HG02571 (cell line): ENCODE measurements at regions not wholly inside any gene's neighbourhood (a gene's known extent, or its start where the extent isn't known, plus 50 kb on each side); places are given as distances from the start of the nearest gene placed in this dataset.
"Not testable (repeated sequence)": the region's sequence is repeated elsewhere in the genome, so short reads cannot be mapped to it uniquely, and the experiment has no call there.

Source experiments
- ATAC-seq: cut with Tn5 transposase; IDR thresholded peaks from one replicate; pipeline ENCODE4 v1.9.1; 2021; ENCODE audit warnings: mild to moderate bottlenecking, moderate library complexity; ENCODE audit not compliant: unreplicated experiment

- no peak for ATAC-seq
Observed at GRCh38 chr9:28946648-28947047, 1373.4 kb upstream of the C9orf72 start.

GRCh38 chr9:28951945-28952344 is 1378.7 kb upstream of the C9orf72 start:
- no peak for ATAC-seq

DNA sequence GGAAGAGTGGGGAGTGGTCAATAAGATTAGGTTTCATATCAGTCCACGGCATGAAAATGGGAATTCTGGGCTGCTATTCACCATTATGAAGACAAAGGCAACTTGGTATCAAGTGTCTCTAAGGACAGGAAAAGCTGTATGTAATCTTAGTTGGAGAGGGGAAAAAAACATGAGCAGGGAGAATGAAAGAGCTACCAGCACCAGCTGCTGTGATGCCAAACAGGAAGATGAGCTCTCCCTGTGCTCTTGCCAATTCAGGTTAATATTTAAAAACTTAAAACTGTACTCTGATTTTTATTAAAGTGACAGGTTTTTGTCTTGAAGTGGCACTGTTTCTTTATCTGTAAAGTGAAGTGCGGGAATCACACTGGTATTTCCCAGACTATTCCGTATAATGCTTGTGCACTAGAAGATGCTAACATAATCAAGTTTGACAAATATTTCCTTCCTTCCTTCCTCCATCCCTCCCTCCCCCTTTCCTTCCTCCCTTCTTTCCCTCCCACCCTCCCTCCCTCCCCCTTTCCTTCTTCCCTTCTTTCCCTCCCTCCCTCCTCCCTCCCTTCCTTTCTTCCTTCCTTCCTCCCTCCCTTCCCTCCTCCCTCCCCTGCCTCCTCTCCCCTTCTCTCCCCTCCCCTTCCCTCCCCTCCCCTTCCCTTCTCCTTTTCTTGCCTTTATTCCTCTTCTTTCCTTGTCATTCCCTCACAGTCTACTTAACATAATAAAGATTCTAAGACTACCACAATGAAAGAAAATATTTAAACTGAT is 1383.0 kb upstream of the C9orf72 start:
- no peak for ATAC-seq

GRCh38 chr9:28960602-28961001 is 1387.3 kb upstream of the C9orf72 start:
- ATAC-seq: no peak

DNA sequence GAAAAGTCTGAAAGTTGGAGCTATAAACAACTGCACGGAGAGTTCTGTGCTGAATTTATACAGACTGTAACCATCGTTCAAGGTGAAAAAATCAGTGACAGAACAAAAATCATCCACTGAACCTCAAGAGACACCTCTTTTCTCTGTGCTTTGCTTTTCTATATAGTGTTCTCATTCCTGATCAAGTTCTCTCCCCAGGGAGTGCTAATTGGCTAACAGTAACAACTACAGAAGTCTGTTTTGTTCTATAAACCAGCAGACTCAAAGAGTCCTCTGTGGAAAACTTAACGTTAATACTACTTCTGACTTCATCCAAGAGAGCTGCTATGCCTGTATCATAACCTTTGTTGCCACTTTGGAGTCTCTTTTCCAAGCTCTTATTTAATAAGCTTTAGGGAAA is 1388.3 kb upstream of the C9orf72 start:
- ATAC-seq: no peak

GRCh38 chr9:28967226-28967625 is 1393.9 kb upstream of the C9orf72 start:
- no peak for ATAC-seq

DNA sequence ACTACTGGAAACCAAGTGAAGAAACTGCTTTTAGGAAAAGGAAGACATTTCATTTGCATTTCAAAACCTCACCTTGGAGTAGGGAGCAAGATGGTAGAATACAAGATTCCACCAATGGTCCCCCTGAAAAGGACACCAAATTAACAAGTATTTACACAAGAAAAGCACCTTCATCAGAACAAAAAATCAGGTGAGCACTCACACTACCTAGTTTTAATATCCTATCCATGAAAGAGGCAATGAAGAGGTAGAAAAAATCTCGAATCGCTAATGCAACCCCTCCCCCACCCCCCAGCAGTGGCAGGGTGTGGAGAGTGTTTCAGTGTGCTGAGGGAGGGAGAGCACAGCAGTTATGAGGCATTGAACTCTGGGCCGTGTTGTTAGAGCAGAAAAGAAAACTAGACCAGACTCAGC is 1397.0 kb upstream of the C9orf72 start:
- ATAC-seq: no peak

- ATAC-seq: no peak
Observed at GRCh38 chr9:28971881-28972280, 1398.6 kb upstream of the C9orf72 start.

DNA sequence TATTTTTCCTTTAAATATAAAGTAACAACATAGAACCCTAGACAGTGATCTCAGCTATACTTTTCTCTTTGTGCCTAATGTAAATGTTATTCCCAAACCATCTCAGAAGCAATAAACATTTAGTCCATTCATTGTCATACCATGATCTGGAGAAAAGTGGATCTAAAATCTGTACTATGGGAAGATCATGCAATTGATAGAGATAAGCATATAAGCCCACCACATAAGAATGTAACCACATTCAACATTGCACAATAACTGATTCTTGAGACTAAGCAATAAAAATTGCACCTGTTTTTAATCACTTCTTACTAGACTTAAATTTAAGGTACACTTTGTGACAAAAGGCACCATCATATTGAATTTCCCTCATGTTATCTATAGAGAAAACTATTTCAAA is 1403.0 kb upstream of the C9orf72 start:
- ATAC-seq: no peak

DNA sequence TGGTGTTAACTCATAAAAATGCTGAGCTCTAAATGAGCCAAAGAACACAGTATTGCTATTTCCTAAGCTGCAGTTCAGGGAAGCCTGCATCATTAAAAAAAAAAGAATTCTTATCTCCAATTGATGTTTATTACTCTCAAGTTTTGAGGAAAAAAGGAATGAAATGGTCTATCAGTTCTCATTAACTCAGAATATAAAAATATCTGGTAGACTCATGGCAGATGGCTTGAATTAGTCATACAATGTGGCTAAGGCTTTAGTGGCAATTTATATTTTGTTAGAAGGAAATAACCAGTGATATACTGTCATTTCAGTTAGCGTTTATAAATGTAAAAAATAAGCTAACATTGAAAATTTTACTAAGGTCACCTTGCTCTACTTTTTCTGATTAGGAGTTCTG is 1403.4 kb upstream of the C9orf72 start:
- no peak for ATAC-seq

GRCh38 chr9:28981129-28981528 is 1407.8 kb upstream of the C9orf72 start:
- no peak for ATAC-seq

DNA sequence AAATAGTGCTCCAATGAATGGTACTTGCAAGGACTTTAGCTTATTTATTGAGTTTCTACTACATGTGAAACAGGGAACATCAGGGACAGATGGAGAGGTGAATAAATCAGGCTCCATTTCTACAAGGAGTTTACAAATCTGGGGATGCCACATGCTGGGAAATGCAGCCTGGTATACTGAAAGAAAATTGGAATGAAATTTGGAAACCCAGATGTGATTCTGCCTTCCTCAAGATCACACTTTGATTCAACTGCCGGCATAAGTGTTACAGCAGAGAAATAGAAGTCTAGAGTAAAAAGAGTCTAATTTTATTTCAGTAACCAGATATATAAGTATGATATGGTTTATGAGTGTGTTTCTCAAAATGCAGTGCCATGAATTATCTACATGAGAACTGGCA is 1408.4 kb upstream of the C9orf72 start:
- ATAC-seq: no peak

DNA sequence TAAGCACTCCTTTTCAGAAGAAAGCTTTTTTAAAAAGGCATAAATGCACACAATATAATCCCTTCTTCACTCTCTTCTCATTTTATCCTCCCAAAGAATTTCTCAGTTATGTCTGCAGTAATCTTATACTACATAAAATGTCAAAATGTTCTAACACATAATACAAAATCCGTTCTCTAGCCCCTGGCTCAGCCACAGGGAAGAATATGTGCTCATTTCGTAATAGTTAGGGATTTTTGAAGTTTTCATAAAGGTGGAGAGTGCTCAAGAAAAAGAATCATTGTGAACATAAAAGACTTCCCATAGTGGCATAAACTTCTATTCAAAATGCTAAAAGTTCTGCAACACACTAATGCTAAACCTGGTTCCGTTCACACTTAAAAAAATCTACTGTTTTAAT is 1410.7 kb upstream of the C9orf72 start:
- ATAC-seq: no peak

GRCh38 chr9:28990009-28990408 is 1416.7 kb upstream of the C9orf72 start:
- not testable (repeated sequence) for ATAC-seq

DNA sequence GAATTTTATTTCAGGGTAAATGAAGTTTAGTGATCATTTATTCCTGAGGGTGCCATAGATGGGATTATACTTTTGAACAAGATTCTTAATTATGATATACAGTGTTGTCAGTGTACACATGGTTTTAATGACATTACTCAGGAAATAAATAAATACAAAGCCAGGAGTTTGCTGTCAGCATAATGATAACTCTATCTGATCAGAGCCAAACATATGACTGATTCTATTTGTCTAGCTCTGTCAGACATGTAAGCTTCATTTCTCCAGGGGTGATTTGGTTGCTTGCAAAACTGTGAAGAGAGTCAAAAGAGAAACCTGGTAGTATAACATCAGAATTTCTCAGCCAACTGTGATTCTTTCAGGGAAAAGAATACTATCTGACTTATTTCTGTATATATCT is 1425.8 kb upstream of the C9orf72 start:
- ATAC-seq: no peak

GRCh38 chr9:28999806-29000205 is 1426.5 kb upstream of the C9orf72 start:
- ATAC-seq: no peak

GRCh38 chr9:29001006-29001405 is 1427.7 kb upstream of the C9orf72 start:
- no peak for ATAC-seq

GRCh38 chr9:29004988-29005387 is 1431.7 kb upstream of the C9orf72 start:
- ATAC-seq: no peak

- ATAC-seq: no peak
Observed at GRCh38 chr9:29006628-29007027, 1433.3 kb upstream of the C9orf72 start.

DNA sequence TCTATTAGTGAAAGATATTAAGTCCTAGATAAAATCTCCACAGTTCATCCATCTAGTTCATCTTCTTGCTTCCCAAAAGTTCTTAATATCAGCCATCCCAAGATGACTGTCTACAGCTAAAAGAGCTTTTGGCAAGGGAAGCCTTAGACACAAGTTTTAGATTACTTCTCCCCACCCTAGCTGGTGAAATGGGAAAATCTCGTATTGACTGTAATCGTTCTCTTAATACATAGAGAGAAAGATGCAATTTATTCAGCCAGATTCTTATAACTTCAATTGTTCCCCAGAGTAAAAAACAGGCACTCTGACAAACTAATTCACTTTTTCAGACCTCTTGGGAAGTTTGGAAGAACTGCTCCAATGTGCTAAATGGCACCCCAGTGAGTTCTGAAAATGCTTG is 1439.6 kb upstream of the C9orf72 start:
- ATAC-seq: no peak

DNA sequence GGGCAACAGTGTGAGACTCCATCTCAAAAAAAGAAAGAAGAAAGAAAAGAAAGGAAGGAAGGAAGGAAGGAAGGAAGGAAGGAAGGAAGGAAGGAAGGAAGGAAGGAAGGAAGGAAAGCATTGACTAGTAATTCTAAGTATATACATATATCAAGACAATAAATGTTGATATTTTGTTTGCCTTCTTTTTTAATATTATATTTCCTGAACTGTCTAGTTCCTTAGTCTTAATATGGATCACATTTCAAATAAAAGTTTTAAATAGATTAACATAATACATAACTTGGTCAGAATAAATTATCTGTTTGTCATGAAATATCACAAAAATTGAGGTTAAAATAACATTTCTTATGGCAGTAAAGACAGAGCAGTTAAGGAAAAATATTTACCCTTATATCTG is 1448.4 kb upstream of the C9orf72 start:
- no peak for ATAC-seq

DNA sequence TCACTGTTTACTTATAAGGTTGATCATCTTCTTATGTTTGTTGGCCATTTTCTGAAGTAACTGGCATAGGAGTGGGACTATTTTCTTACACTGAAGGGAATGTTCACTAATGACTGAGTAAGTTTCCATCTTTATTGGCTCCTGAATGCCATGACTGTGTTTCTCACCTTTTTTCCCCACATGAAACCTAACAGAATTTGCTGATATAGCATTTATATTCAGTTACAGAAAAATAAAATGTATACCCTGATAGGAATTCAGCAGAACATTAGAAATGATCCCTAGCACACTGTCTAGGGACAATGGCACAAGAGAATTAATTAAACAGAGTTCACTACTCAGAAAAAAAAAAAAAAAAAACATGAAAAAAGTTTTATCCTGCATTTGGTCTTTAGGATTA is 1465.1 kb upstream of the C9orf72 start:
- ATAC-seq: no peak

- ATAC-seq: no peak
Observed at GRCh38 chr9:29039258-29039657, 1466.0 kb upstream of the C9orf72 start.
